KG1 (cell line): ENCODE measurements at regions not wholly inside any gene's neighbourhood (a gene's known extent, or its start where the extent isn't known, plus 50 kb on each side); places are given as distances from the start of the nearest gene placed in this dataset.
"Not testable (repeated sequence)": the region's sequence is repeated elsewhere in the genome, so short reads cannot be mapped to it uniquely, and the experiment has no call there.

Source experiments
- DNase-seq: peaks from one replicate; lab custom pipeline; 2025; lab: John Stamatoyannopoulos, UW

DNA sequence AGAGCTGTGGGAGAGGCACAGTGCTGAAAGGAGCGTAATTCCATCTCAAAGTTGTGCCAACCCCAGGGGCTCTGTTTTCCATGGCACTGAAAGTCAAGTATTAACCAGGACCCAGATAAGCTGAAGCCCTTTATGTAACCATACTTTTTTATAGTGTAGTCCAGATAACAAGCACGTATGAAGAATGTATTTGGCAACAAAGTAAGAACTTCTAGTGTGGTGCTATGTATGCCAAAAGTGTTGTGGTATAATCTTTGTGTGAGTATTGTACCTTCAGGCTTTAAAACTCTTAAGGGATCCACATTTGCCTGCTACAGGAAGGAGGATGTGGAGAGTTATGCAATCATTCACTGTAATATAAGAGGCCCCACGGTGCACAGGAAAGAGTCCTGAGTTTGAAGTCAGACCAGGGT, 129.4 kb downstream of the IBTK start:
- DNase-seq, result peak; percentile 8

GRCh38 chr6:82114748-82115147, 132.8 kb downstream of the IBTK start:
- no peak for DNase-seq

GRCh38 chr6:82113231-82113630, 134.3 kb downstream of the IBTK start:
- DNase-seq, result no peak

- DNase-seq, result no peak
Observed at GRCh38 chr6:82111818-82112217, 135.7 kb downstream of the IBTK start.

DNA sequence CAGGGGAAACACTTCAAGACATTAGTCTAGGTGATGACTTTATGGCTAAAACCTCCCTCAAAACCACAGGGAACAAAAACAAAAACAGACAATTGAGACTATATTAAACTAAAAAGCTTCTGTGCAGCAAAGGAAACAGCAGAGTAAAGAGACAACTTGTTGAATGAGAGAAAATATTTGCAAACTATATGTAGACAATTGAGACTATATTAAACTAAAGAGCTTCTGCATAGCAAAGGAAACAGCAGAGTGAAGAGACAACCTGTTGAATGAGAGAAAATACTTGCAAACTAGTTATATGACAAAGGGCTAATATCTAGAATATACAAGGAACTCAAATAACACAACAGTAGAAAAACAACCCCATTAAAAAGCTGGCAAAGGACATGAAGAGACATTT, 136.4 kb downstream of the IBTK start:
- no peak for DNase-seq

DNA sequence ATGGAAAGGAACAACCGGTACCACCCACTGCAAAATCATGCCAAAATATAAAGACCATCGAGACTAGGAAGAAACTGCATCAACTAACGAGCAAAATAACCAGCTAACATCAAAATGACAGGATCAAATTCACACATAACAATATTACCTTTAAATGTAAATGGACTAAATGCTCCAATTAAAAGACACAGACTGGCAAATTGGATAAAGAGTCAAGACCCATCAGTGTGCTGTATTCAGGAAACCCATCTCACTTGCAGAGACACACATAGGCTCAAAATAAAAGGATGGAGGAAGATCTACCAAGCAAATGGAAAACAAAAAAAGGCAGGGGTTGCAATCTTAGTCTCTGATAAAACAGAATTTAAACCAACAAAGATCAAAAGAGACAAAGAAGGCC, 144.4 kb downstream of the IBTK start:
- DNase-seq, result not testable (repeated sequence)

DNA sequence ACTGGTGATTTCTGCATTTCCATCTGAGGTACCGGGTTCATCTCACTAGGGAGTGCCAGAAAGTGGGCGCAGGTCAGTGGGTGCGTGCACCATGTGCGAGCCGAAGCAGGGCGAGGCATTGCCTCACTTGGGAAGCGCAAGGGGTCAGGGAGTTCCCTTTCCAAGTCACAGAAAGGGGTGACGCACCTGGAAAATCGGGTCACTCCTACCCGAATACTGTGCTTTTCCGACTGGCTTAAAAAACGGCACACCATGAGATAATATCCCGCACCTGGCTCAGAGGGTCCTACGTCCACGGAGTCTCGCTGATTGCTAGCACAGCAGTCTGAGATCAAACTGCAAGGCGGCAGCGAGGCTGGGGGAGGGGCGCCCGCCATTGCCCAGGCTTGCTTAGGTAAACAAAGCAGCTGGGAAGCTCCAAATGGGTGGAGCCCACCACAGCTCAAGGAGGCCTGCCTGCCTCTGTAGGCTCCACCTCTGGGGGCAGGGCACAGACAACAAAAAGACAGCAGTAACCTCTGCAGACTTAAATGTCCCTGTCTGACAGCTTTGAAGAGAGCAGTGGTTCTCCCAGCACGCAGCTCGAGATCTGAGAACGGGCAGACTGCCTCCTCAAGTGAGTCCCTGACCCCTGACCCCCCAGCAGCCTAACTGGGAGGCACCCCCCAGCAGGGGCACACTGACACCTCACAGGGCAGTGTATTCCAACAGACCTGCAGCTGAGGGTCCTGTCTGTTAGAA, 146.0 kb downstream of the IBTK start:
- not testable (repeated sequence) for DNase-seq

DNA sequence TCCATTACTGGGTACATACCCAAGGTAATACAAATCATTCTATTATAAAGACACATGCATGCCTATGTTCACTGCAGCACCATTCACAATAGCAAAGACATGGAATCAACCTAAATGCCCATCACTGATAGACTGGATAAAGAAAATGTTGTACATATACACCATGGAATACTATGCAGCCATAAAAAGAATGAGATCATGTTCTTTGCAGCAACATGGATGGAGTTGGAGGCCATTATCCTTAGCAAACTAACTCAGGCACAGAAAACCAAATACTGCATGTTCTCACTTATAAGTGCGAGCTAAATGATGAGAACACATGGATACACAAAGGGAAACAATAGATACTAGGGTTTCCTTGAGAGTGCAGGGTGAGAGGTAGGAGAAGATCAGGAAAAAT, 146.8 kb downstream of the IBTK start:
- not testable (repeated sequence) for DNase-seq

GRCh38 chr6:82097676-82098075, 149.9 kb downstream of the IBTK start:
- DNase-seq, result no peak

- no peak for DNase-seq
Observed at GRCh38 chr6:82095091-82095490, 152.5 kb downstream of the IBTK start.

GRCh38 chr6:82094166-82094806, 153.3 kb downstream of the IBTK start:
- DNase-seq, result no peak

DNA sequence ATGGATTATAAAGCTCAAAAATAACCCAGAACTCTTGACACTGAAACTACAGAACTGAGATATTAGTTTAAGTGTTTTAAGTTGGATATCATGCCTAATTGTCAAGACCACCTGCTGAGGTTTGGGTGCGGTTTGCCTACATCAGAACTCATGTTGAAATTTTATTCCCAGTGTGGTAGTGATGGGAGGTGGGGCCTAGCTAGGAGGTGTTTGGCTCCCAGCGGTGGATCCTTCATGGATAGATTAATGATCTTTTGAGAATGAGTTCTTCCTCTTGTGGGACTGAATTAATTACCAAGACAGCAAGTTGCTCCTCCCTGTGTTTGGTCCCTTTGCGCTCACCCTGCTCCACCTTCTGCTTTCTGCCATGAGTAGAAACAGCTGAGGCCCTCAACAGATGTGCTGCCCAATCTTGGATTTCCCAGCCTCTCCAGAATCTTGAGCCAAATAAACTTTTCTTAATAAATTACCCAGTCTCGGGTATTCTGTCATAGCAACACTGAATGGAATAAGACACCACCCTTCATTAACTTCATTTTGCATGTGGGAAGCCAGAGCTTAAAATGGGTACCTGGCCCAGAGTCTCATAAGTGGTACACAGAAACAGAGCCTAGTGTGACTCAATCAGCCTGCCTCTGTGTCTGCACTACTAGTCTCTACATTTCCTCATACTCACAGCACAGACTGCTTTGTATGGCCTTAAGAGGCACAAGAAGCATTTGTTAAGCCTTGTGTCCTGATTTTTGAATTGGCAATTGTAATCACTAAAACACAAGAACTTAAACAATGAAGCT, 158.4 kb downstream of the IBTK start:
- no peak for DNase-seq

DNA sequence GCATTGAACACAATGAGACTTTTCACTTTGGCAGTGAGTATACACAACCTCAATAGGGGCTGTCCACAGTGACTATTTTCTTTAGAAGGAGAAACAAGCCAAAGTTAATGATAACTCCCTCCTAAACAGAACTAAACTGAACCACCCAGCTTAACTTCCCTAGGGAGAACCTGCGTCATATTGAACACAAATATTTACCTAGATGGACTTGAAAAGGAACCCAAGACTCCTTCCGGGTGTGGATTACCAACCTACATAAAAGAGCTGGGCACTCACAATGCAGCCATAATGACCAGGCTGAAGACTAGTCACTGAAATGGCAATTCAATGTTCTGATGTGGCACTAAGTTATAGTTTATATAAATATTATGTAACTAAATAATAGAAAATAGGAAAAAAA, 160.6 kb downstream of the IBTK start:
- DNase-seq, result no peak

DNA sequence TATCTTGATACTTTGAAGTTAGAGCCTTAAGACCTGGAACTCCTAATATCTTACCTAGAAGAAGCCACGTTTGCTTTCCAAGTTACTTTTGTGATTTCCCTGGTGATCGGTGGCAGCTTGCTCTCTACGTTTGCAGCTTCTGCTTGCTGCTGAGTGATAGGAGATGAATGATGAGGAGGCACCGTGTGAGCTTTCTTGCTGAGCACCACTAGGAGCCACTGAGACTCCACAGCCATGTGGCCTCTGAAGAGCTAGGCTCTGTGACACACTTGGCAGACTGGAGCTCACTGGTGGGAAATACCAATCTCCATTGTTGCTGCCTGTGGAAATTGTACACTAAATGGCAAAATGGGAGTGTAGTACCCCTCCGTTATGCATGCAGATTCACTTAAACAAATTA, 161.8 kb downstream of the IBTK start:
- no peak for DNase-seq

- no peak for DNase-seq
Observed at GRCh38 chr6:82084324-82084920, 163.1 kb downstream of the IBTK start.

- no peak for DNase-seq
Observed at GRCh38 chr6:82083646-82084045, 163.9 kb downstream of the IBTK start.

- DNase-seq, result no peak
Observed at GRCh38 chr6:82080767-82081166, 166.8 kb downstream of the IBTK start.

GRCh38 chr6:82078286-82078908, 169.1 kb downstream of the IBTK start:
- no peak for DNase-seq

- no peak for DNase-seq
Observed at GRCh38 chr6:82076916-82077315, 170.6 kb downstream of the IBTK start.

DNA sequence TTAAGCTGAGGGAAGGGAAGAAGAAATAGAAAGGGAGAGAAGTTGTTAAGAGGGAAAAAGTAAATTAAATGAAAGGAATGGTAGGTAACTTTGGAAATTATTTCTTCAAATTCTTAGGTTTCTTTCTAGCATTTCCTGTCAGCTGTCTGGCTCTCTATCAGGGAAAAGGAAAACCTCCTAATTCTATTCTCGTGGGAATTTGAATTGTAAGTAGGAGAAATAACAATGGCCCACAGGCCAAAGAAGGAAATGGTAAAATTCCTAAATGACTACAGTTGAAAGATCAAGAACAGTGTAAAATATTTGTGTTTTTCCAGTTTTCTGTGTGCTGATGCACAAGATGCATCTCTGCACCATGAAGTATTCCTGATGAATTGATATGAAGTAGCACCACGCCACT, 173.0 kb downstream of the IBTK start:
- no peak for DNase-seq

DNA sequence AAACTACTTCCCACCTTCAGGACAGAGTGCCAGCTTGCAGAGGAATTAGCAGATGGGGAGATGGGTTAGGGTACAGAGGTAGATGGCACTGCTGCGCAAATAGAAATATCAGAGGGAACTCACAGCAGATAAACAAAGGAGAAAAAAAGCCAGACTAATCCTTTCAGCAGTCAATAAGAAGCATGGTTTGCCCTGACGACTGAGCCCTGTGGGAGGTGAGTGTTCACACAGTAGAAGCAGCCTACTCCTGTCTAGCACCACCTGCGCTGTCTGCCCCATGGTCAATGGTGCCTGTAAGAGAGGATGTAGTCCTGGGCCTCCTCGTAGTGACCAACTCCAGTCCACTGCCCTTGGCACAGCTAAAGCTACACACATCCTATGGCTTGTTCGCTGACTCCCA, 174.1 kb downstream of the IBTK start:
- DNase-seq, result no peak

DNA sequence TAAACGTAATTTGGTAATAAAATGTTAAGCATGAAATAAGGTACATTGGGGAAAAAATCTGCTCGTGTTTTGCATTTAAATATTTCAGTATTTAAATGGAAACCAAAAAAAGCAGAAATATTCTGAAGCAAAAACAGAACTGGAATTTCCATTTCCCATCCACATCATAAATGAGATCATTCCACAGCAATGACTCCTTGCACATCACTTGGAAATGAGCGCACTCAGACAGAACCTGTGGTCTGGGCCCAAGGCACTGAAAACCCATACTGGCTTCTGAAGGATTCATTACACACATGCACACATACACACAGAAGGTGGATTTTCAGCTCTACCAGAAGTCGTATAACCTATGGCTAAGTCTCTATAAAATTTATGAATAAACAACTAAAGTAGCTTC, 174.8 kb downstream of the IBTK start:
- DNase-seq, result no peak
